GM18508 (cell line): ENCODE measurements at regions not wholly inside any gene's neighbourhood (a gene's known extent, or its start where the extent isn't known, plus 50 kb on each side); places are given as distances from the start of the nearest gene placed in this dataset.

Experiments used
- ATAC-seq: cut with Tn5 transposase; IDR thresholded peaks from one replicate; pipeline ENCODE4 v1.9.1; 2021; ENCODE audit warnings: moderate number of reproducible peaks; ENCODE audit not compliant: insufficient read depth, unreplicated experiment

GRCh38 chr3:59460068-59460467, 410.2 kb upstream of the CFAP20DC start:
- ATAC-seq = no peak

- ATAC-seq = peak; percentile 96
Measured at GRCh38 chr3:59456852-59457485, 407.1 kb upstream of the CFAP20DC start.

- ATAC-seq = no peak
Measured at GRCh38 chr3:59451800-59452746, 402.2 kb upstream of the CFAP20DC start.

- ATAC-seq = peak; percentile 93
Measured at GRCh38 chr3:59450946-59451763, 401.3 kb upstream of the CFAP20DC start.

DNA sequence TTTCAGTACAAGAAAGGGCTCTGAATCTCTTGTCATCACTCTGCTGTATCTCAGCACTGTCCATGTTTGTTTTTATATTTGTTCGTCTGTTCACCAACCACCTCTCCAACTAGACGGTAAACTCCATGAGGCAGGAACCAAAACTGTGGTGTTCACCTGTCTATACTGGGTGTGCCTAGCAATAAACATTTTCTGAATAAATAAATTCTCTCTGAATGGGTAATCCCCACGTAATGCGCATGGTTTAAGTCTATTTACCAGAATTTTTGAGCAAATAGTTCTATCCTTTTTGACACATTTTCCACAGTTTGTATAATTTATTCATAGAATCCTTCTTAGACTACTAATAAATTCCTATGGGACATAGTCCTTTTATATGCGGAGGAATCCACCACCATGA, 400.6 kb upstream of the CFAP20DC start:
- no peak for ATAC-seq

GRCh38 chr3:59446775-59447465, 397.1 kb upstream of the CFAP20DC start:
- no peak for ATAC-seq

DNA sequence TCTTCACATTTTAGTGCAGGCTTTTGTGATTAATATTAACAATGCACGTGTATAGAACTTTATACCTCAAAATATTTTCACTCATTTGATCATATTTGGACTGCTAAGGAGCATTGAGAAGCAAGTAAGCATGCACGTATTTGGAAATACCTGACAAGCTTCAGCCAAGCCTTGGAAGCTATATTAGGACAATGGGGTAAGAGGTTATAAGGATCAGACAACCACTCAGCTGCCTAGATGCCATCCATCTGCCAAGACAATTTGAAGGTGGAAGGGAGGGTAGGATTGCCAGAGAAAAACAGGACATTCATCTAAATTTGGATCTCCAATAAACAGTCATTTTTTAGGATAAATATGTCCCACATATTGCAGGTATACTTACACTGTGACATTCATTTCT, 394.9 kb upstream of the CFAP20DC start:
- ATAC-seq = no peak

DNA sequence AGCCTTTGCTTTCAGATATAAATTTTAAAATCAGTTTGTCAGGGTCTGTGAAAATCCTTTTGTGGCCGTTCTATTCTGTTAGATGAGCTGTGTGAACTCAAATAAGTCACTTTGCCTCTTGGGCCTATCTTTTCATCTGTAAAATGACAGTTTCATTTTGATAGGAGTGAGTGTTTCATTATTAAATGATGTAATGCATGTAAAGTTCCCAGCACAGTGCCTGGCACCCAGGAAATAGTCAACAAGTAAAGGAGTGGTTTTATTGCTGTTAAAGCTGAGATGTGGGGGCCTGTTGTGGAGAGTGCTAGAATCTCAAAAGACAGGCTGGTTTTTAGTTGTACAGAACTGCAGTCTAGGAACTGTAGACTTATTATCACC, 394.5 kb upstream of the CFAP20DC start:
- no peak for ATAC-seq

DNA sequence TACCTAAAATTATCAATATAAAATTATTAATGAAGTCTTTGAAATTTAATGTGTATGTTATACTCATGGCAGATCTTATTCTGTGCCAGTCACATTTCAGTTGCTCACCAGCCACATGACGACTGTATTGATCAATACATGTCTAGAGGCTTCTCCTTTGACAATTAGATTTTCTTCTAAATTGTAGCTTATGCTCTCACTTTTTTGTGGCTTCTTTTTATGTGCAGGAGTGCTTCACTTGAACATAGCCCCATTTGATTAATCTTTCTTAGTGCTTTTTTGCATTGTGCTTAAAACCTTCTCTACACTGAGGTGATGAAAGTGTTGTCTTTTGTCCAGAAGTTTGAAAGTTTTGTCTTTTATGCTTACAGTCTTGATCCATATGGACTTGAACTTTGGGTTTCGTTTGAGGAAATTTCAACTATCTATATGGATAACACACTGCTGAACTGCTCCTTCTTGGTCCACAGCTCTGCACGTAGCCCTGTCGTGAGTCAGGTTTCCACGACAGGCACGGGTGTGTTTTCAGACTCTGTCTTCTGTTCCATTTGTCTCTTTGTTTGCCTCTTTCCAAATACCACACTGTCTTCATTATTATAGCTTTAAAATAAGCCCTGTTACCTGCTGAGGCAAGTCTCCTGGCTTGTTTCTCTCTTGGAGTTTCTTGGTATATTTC, 393.9 kb upstream of the CFAP20DC start:
- no peak for ATAC-seq

DNA sequence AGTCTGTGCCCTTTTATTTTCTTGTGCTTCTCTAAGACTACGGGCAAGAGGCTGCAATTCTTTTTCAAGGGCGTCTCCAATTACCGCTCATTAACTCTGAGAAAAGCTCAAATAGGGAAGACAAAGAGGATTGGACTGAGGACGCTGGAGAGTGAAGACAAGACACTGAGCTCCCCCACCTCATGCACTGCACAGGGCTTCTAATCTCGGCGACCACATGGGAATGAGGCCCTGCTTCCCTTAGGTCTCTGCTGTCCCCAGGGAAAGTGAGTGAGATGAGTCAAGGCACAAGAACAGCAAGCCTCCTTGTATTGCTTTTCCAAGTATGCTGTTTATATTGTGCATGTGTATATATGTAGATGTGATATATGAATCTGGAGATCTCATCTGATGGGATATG, 392.2 kb upstream of the CFAP20DC start:
- no peak for ATAC-seq

DNA sequence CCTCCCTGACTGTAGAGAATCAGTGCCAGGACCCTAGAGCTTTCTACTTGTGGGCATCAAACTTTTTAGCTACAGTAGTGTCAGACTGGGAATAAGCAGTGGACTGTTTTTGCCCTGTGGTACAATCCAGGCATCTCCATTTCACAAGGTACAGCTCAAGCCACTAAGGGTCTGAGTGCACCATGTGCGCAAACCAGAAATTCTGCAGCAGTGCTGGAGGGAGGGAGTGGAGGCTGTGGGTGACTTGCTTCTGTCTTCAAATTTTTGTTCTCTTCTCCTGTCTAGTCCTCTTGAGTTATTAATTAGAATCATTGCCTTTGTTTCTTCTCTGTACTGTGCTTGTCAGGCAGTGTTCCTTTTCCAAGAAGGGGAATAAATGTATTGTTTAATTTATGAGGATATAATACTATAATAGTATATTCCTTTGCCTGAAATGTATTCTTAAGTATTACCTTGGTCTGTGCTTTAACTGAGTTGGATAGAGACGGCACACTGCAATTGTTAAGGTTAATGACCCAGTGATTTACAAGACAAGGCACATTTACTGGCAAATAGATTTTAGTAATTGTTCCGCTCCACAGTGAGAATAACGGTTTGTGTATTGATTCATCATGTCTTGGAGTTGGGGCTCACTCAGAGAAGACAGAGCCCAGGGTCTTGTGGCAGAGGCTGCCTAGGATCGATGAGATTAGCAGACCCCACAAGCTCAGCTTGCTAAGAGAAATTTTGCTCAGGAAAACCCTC, 390.6 kb upstream of the CFAP20DC start:
- no peak for ATAC-seq

GRCh38 chr3:59438492-59438891, 388.7 kb upstream of the CFAP20DC start:
- ATAC-seq = no peak

GRCh38 chr3:59436164-59436958, 386.5 kb upstream of the CFAP20DC start:
- no peak for ATAC-seq

- no peak for ATAC-seq
Measured at GRCh38 chr3:59433546-59433945, 383.7 kb upstream of the CFAP20DC start.

- ATAC-seq = no peak
Measured at GRCh38 chr3:59432665-59433064, 382.8 kb upstream of the CFAP20DC start.

DNA sequence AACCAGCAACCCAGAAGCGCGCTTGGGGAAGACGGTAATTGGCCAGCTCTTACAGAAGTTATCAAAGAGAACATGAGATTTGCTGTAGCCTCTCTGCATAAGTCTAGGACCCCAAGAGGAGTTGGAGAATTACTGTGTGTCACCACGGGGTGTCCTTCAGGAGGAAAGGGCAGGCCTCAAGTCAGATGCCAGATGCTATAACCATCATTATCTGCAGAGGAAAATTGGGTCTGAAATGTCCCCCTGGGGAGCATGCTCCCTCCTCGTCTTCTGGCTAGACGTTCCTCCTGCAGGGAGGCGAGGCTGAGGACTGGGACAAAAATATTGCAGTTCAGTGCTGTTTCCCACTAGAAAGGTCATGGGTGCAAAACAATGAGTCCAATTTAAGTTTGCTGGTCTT, 380.5 kb upstream of the CFAP20DC start:
- ATAC-seq = no peak

- no peak for ATAC-seq
Measured at GRCh38 chr3:59429198-59429597, 379.4 kb upstream of the CFAP20DC start.

- ATAC-seq = no peak
Measured at GRCh38 chr3:59426821-59427565, 377.2 kb upstream of the CFAP20DC start.
